CD14-positive monocyte (primary cell): ENCODE measurements at regions not wholly inside any gene's neighbourhood (a gene's known extent, or its start where the extent isn't known, plus 50 kb on each side); places are given as distances from the start of the nearest gene placed in this dataset.

Experiments
- DNase-seq, 3 donors: peaks; one replicate each; pipeline ENCODE4 v3.0.0-alpha.2; 2011 to 2022
- H2AFZ ChIP-seq: 2 replicates; pipeline ENCODE4 v1.6.0; 2012; ENCODE audit warnings: mild to moderate bottlenecking, low read depth, low read length, inconsistent platforms; ENCODE audit not compliant: insufficient read depth, poor library complexity, severe bottlenecking
- H3K27ac ChIP-seq, 2 donors: 1 replicate in 1 of 2; 2 replicates in 1 of 2; pipeline ENCODE4 v1.5.1; 2012 to 2013; ENCODE audit warnings: low read length in 2 of 2, control low read depth in 1 of 2, inconsistent platforms in 1 of 2, low read depth in 1 of 2, mild to moderate bottlenecking in 1 of 2
- H3K27me3 ChIP-seq, 2 donors: one replicate each; pipeline versions ENCODE4 v1.6.0 to v1.6.1; 2011 to 2013; ENCODE audit warnings: low read length in 2 of 2; ENCODE audit not compliant: control insufficient read depth in 2 of 2, insufficient read depth in 2 of 2
- H3K36me3 ChIP-seq, 2 donors: replicated peaks in 1 of 2; 1 replicate in 1 of 2; 2 replicates in 1 of 2; pipeline versions ENCODE4 v1.5.1 to v1.6.1; 2012 to 2013; ENCODE audit warnings: low read length in 2 of 2, control low read depth in 1 of 2, inconsistent platforms in 1 of 2, mild to moderate bottlenecking in 1 of 2; ENCODE audit not compliant: insufficient read depth in 2 of 2, control insufficient read depth in 1 of 2
- H3K4me1 ChIP-seq, 2 donors: 1 replicate in 1 of 2; 2 replicates in 1 of 2; pipeline versions ENCODE4 v1.5.1 to v1.6.1; 2012 to 2013; ENCODE audit warnings: low read length in 2 of 2, control low read depth in 1 of 2, inconsistent platforms in 1 of 2, mild to moderate bottlenecking in 1 of 2, moderate library complexity in 1 of 2; ENCODE audit not compliant: insufficient read depth in 2 of 2, control insufficient read depth in 1 of 2
- H3K4me2 ChIP-seq: replicated peaks from 2 replicates; pipeline ENCODE3; 2012; ENCODE audit warnings: low read length, moderate library complexity, mild to moderate bottlenecking; ENCODE audit not compliant: poor library complexity, severe bottlenecking; ENCODE audit errors: extremely low read depth
- H3K4me3 ChIP-seq, 3 experiments: fragments of 200-600 bp in 1 of 3; sonication (generic) in 1 of 3; replicated peaks in 1 of 3; 1 replicate in 2 of 3; 2 replicates in 1 of 3; pipeline ENCODE4 v1.5.1; 2011 to 2013; ENCODE audit warnings: low read length in 3 of 3, mild to moderate bottlenecking in 3 of 3, control low read depth in 2 of 3, low read depth in 2 of 3, inconsistent platforms in 1 of 3, moderate library complexity in 1 of 3
- H3K79me2 ChIP-seq: 2 replicates; pipeline ENCODE4 v1.6.0; 2012; ENCODE audit warnings: mild to moderate bottlenecking, control low read depth, inconsistent platforms, low read length, moderate library complexity; ENCODE audit not compliant: insufficient read depth
- H3K9ac ChIP-seq: 2 replicates; pipeline ENCODE4 v1.6.0; 2017; ENCODE audit warnings: low read length, mild to moderate bottlenecking; ENCODE audit not compliant: insufficient read depth, poor library complexity, severe bottlenecking
- H3K9me3 ChIP-seq, 2 donors: replicated peaks in 1 of 2; 1 replicate in 1 of 2; 2 replicates in 1 of 2; pipeline versions ENCODE4 v1.5.1 to v1.6.1; 2012 to 2013; ENCODE audit warnings: low read length in 2 of 2, control low read depth in 1 of 2; ENCODE audit not compliant: control insufficient read depth in 1 of 2, insufficient read depth in 1 of 2
- H4K20me1 ChIP-seq: 2 replicates; pipeline ENCODE4 v1.6.0; 2012; ENCODE audit warnings: mild to moderate bottlenecking, low read length, control low read depth, moderate library complexity; ENCODE audit not compliant: insufficient read depth
- H3K27ac Mint-ChIP-seq, 7 donors: one replicate each; pipeline ENCODE4 v1.8.0; 2020; ENCODE audit warnings: mild to moderate bottlenecking in 7 of 7, mixed read lengths in 7 of 7, moderate library complexity in 6 of 7, inconsistent platforms in 2 of 7
- H3K27me3 Mint-ChIP-seq, 3 donors: one replicate each; pipeline ENCODE4 v1.8.0; 2021 to 2022; ENCODE audit warnings: low read depth in 3 of 3, mild to moderate bottlenecking in 3 of 3, mixed read lengths in 3 of 3, moderate library complexity in 3 of 3, inconsistent platforms in 1 of 3
- H3K36me3 Mint-ChIP-seq, 2 donors: one replicate each; pipeline ENCODE4 v1.8.0; 2020; ENCODE audit warnings: mixed read lengths in 2 of 2, inconsistent platforms in 1 of 2, mild to moderate bottlenecking in 1 of 2
- H3K4me1 Mint-ChIP-seq: one replicate; pipeline ENCODE4 v1.8.0; 2020; ENCODE audit warnings: mild to moderate bottlenecking, mixed read lengths
- H3K4me3 Mint-ChIP-seq, 2 donors: one replicate each; pipeline ENCODE4 v1.8.0; 2020; ENCODE audit warnings: mild to moderate bottlenecking in 2 of 2, mixed read lengths in 2 of 2, moderate library complexity in 1 of 2
- H3K9me3 Mint-ChIP-seq, 7 donors: one replicate each; pipeline ENCODE4 v1.8.0; 2020 to 2022; ENCODE audit warnings: mixed read lengths in 7 of 7, mild to moderate bottlenecking in 6 of 7, moderate library complexity in 6 of 7, inconsistent platforms in 2 of 7
- WGBS: methylation state at CpG from one replicate; pipeline ENCODE4 v1.1.5; 2013; ENCODE audit warnings: missing lambda C conversion rate; ENCODE audit not compliant: insufficient coverage; 5-methylcytosine and 5-hydroxymethylcytosine counted together
- intact Hi-C, 2 donors: fragments of 100-400 bp; cut with micrococcal nuclease; formaldehyde crosslinking; loops; one replicate each; pipeline versions ENCODE4 v1.15.0 to v1.15.1; 2023
- TF ChIP-seq, protein P1 (sequence below): fragments of 200-600 bp; IDR thresholded peaks from one replicate; pipeline ENCODE4 v1.8.0; 2022; ENCODE audit warnings: antibody characterized with exemption, mild to moderate bottlenecking

- Histone ChIP-seq H3K4me2 (no peak overlapping the region), H4K20me1 (no peaks in the 10 kb centered on the region), H3K4me1 (no peaks in the 10 kb centered on the region), H3K4me3 (no peak overlapping the region), H2AFZ (no peak overlapping the region), H3K9me3 (no peaks in the 10 kb centered on the region), H3K27ac (no peak overlapping the region), H3K36me3 (no peaks in the 10 kb centered on the region), H3K9ac (no peak overlapping the region), H3K27me3 (no peaks in the 10 kb centered on the region), H3K79me2 (no peaks in the 10 kb centered on the region)
- Mint-ChIP-seq H3K9me3 (no peaks in the 10 kb centered on the region), H3K4me3 (no peak overlapping the region), H3K36me3 (no peaks in the 10 kb centered on the region), H3K27me3 (peaks cover 0 to 2% (median 0%) of the 10 kb centered on the region in 3 donors), H3K4me1 (no peaks in the 10 kb centered on the region), H3K27ac (no peak overlapping the region)
- WGBS = 93% methylated on average over 4 of the region's 6 CpGs
- TF ChIP-seq, protein P1, sequence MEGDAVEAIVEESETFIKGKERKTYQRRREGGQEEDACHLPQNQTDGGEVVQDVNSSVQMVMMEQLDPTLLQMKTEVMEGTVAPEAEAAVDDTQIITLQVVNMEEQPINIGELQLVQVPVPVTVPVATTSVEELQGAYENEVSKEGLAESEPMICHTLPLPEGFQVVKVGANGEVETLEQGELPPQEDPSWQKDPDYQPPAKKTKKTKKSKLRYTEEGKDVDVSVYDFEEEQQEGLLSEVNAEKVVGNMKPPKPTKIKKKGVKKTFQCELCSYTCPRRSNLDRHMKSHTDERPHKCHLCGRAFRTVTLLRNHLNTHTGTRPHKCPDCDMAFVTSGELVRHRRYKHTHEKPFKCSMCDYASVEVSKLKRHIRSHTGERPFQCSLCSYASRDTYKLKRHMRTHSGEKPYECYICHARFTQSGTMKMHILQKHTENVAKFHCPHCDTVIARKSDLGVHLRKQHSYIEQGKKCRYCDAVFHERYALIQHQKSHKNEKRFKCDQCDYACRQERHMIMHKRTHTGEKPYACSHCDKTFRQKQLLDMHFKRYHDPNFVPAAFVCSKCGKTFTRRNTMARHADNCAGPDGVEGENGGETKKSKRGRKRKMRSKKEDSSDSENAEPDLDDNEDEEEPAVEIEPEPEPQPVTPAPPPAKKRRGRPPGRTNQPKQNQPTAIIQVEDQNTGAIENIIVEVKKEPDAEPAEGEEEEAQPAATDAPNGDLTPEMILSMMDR = no peak
- intact Hi-C loops = no loop called here
- DNase-seq = no peak
These were observed 353.0 kb downstream of the MYCN start for GRCh38 chr2:16293398-16293797.

DNA sequence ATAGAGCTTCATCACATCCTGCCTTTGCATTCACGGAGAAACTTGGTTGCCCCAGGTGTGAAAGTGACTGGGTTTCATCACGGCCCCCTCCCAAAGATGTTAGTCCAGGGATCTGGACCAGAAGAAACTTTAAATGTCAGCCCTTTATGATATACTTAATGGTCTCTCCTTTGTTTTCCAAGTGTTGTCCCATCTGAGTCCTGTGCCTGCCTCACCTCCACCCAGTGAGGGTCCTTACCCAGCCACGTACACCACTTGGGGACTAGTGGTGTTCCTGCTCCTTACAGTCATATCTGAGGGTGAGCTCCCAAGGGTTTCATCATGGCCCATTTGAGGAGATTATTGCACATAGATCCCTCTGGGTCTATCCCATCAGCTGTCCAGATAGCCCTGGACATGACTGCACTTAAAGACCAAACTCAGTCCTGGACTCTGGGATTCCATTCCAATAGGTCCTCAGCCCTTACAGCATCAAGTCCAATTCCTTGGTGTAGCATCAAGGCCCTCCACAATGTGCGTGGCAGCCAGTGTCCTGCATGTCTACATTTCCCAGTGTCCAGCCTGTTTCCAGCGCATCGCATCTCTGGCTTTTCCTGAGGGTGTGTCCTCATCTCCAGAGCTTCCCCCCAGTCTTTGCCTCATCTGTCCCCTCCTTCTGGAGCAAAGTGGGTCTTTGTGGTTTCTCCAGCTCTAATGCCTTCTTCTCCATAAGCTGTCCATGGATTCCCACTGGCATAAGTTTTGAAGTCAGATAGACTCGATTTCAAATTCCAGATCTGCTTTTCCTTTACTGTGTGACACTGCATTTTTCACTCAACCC, 351.6 kb downstream of the MYCN start:
- H3K4me2 ChIP-seq = no peak overlapping the region
- H3K4me3 Mint-ChIP-seq = no peak overlapping the region

More for the DNA sequence above, 351.6 kb downstream of the MYCN start:
- Mint-ChIP-seq H3K27me3 (no peaks in the 10 kb centered on the region), H3K27ac (no peak overlapping the region), H3K4me1 (no peaks in the 10 kb centered on the region), H3K9me3 (no peaks in the 10 kb centered on the region), H3K36me3 (no peaks in the 10 kb centered on the region)
- Histone ChIP-seq H3K9me3 (no peaks in the 10 kb centered on the region), H3K79me2 (no peaks in the 10 kb centered on the region), H3K27ac (no peak overlapping the region), H2AFZ (no peak overlapping the region), H3K4me1 (no peaks in the 10 kb centered on the region), H3K4me3 (no peak overlapping the region), H3K36me3 (no peaks in the 10 kb centered on the region), H3K9ac (no peak overlapping the region), H4K20me1 (no peaks in the 10 kb centered on the region), H3K27me3 (no peaks in the 10 kb centered on the region)
- WGBS = 94% methylated on average over 5 of the region's 7 CpGs
- TF ChIP-seq, protein P1 = no peak
- intact Hi-C loops = no loop called here
- no peak for DNase-seq
